GM21717 (cell line): ENCODE measurements at regions not wholly inside any gene's neighbourhood (a gene's known extent, or its start where the extent isn't known, plus 50 kb on each side); places are given as distances from the start of the nearest gene placed in this dataset.

ENCODE experiments used
- ATAC-seq: cut with Tn5 transposase; IDR thresholded peaks from one replicate; pipeline ENCODE4 v1.9.1; 2021; ENCODE audit warnings: mild to moderate bottlenecking, moderate library complexity; ENCODE audit not compliant: unreplicated experiment

GRCh38 chr11:111444040-111444439, 65.0 kb upstream of the POU2AF1 start:
- ATAC-seq: no peak

GRCh38 chr11:111443640-111444039, 64.6 kb upstream of the POU2AF1 start:
- ATAC-seq: no peak

DNA sequence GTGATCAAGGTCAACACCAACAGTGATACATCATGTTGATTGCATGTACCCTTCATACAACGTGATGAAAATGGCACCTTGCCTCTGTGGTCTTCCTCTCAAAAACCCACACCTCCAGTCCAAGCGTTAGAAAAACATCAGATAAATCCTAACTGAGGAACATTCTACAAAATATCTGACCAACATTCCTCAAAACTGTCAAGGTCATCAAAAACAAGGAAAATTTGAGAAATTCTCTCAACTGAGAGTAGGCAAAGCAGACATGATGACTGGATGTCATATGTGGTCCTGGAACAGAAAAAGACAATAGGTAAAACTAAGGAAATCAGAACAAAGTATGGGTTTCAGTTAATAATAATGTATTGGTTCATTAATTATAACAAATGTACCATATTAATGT, 64.0 kb upstream of the POU2AF1 start:
- no peak for ATAC-seq

DNA sequence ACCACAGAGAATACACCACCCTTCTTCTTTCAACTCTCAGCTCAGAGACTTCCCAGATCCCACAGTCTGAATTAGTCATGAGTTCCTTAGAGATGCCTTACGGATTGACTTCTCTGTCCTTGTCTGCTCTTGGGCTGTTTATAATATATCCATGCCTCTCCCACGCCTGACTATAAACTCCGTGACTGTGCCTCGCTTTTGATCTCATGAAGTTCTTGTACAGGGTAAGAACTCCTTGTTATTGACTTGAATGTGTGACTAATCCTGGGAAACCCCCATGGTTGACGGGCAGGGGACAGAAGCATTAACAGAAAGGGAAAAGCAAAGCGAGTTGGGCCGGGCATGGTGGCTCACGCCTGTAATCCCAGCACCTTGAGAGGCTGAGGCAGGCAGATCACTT, 62.4 kb upstream of the POU2AF1 start:
- no peak for ATAC-seq

GRCh38 chr11:111440416-111441205, 61.5 kb upstream of the POU2AF1 start:
- ATAC-seq: no peak

GRCh38 chr11:111439901-111440300, 60.8 kb upstream of the POU2AF1 start:
- no peak for ATAC-seq

- ATAC-seq: no peak
These were observed 59.9 kb upstream of the POU2AF1 start for GRCh38 chr11:111438846-111439520.

DNA sequence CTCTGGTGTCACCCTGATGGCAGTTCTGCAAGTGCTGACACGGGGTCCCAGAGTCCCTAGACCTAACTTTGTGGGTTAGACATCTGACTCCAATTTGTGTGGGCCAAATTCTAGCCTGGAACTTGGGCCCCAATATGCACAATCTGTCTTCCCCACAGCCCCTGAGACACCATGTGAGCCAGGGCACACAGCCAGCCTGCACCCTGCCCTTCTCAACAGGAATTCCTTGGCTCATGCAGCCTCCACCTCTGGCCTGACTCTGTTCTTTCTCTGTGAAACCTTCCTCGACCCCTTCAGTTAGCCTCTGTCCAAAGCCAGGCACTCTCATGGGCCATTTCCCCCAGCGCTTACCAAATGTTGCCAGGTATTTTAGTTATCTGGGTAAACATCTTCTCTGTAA, 59.1 kb upstream of the POU2AF1 start:
- ATAC-seq: no peak

- no peak for ATAC-seq
These were observed 56.1 kb upstream of the POU2AF1 start for GRCh38 chr11:111435046-111435698.

DNA sequence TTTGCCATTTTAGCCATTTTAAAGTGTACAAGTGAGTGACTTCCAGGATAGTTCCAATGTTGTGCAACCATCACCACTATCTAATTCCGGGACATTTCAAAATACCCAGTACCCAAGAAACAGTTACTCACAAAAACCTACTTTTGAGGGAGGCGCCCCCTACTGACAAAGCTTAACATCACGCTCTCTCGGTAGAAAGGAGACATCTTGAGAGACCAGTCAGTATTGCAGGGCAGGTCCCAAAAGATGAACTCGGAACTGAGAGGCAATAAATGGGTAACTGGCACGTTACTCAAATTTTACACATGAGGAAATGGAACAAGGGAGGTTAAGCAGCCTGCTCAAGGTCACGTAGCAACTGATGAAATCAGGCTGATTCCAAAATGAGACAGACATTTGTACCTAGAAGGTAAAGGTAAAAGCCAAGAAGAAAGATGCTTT, 50.0 kb upstream of the POU2AF1 start:
- ATAC-seq: peak; percentile 74
